Stimulated activated naive CD8-positive, alpha-beta T cell treated with anti-CD3 and anti-CD28 coated beads, Interleukin-15, amount 100 ng/mL, for 72 hours (primary cell): ENCODE measurements at regions not wholly inside any gene's neighbourhood (a gene's known extent, or its start where the extent isn't known, plus 50 kb on each side); places are given as distances from the start of the nearest gene placed in this dataset.

Source experiments
- ATAC-seq: fragments of 150-1000 bp; cut with Tn5 transposase; 2 replicates; pipeline ENCODE4 v1.10.0; 2021; ENCODE audit warnings: mild to moderate bottlenecking, moderate library complexity
- DNase-seq, 2 donors: peaks; one replicate each; pipeline ENCODE4 v3.0.0; 2021 to 2022
- H3K27ac Mint-ChIP-seq, 2 donors: one replicate each; pipeline ENCODE4 v1.8.0; 2022; ENCODE audit warnings: mild to moderate bottlenecking in 2 of 2, mixed read lengths in 2 of 2, moderate library complexity in 2 of 2
- H3K27me3 Mint-ChIP-seq: one replicate; pipeline ENCODE4 v1.8.0; 2022; ENCODE audit warnings: mixed read lengths
- H3K4me1 Mint-ChIP-seq: one replicate; pipeline ENCODE4 v1.8.0; 2022; ENCODE audit warnings: mild to moderate bottlenecking, mixed read lengths
- H3K4me3 Mint-ChIP-seq, 2 donors: one replicate each; pipeline ENCODE4 v1.8.0; 2022; ENCODE audit warnings: mild to moderate bottlenecking in 2 of 2, mixed read lengths in 2 of 2, moderate library complexity in 1 of 2
- H3K9me3 Mint-ChIP-seq, 2 donors: one replicate each; pipeline ENCODE4 v1.8.0; 2022; ENCODE audit warnings: mixed read lengths in 2 of 2

GRCh38 chr11:44402466-44403075 lies 92.6 kb upstream of the ALX4 start:
- ATAC-seq (no peak), DNase-seq (no peak)
- H3K4me1 Mint-ChIP-seq = no peaks in the 10 kb centered on the region
- peaks cover 20% of the 10 kb centered on the region for H3K27me3 Mint-ChIP-seq
- no peak overlapping the region for H3K4me3 Mint-ChIP-seq
- H3K27ac Mint-ChIP-seq = peak overlapping the region in 1 of 2 donors; percentile 14
- H3K9me3 Mint-ChIP-seq = no peaks in the 10 kb centered on the region

- Mint-ChIP-seq H3K4me3 (no peak overlapping the region), H3K4me1 (no peaks in the 10 kb centered on the region), H3K9me3 (no peaks in the 10 kb centered on the region), H3K27ac (no peak overlapping the region), H3K27me3 (peaks cover 20% of the 10 kb centered on the region)
- no peak for DNase-seq
- ATAC-seq = no peak
Observed at GRCh38 chr11:44403176-44403575, 93.2 kb upstream of the ALX4 start.

GRCh38 chr11:44403587-44404273 lies 93.8 kb upstream of the ALX4 start:
- no peak for DNase-seq
- peaks cover 26% of the 10 kb centered on the region for H3K27me3 Mint-ChIP-seq
- H3K4me3 Mint-ChIP-seq = no peak overlapping the region
- no peaks in the 10 kb centered on the region for H3K4me1 Mint-ChIP-seq
- no peak overlapping the region for H3K27ac Mint-ChIP-seq
- no peaks in the 10 kb centered on the region for H3K9me3 Mint-ChIP-seq
- no peak for ATAC-seq

- H3K9me3 Mint-ChIP-seq = no peaks in the 10 kb centered on the region
- no peak overlapping the region for H3K4me3 Mint-ChIP-seq
- no peak for ATAC-seq
- no peak overlapping the region for H3K27ac Mint-ChIP-seq
- peaks cover 26% of the 10 kb centered on the region for H3K27me3 Mint-ChIP-seq
- no peaks in the 10 kb centered on the region for H3K4me1 Mint-ChIP-seq
- DNase-seq = no peak
Observed at GRCh38 chr11:44404301-44404700, 94.4 kb upstream of the ALX4 start.

GRCh38 chr11:44404736-44405395 lies 94.9 kb upstream of the ALX4 start:
- Mint-ChIP-seq H3K27ac (no peak overlapping the region), H3K4me3 (no peak overlapping the region), H3K27me3 (peaks cover 28% of the 10 kb centered on the region), H3K9me3 (no peaks in the 10 kb centered on the region), H3K4me1 (no peaks in the 10 kb centered on the region)
- ATAC-seq (no peak), DNase-seq (no peak)

- Mint-ChIP-seq H3K27me3 (peaks cover 51% of the 10 kb centered on the region), H3K27ac (no peak overlapping the region), H3K9me3 (peaks cover 6 to 18% of the 10 kb centered on the region in 2 donors), H3K4me3 (no peak overlapping the region), H3K4me1 (no peaks in the 10 kb centered on the region)
- no peak for ATAC-seq
- DNase-seq = no peak
Observed at GRCh38 chr11:44407211-44407996, 97.5 kb upstream of the ALX4 start.

GRCh38 chr11:44408141-44408540 lies 98.2 kb upstream of the ALX4 start:
- H3K4me1 Mint-ChIP-seq = no peaks in the 10 kb centered on the region
- H3K9me3 Mint-ChIP-seq = peaks cover 6 to 18% of the 10 kb centered on the region in 2 donors
- ATAC-seq (no peak), DNase-seq (no peak)
- no peak overlapping the region for H3K27ac Mint-ChIP-seq
- no peak overlapping the region for H3K4me3 Mint-ChIP-seq
- peaks cover 47% of the 10 kb centered on the region for H3K27me3 Mint-ChIP-seq

GRCh38 chr11:44408711-44409470 lies 99.0 kb upstream of the ALX4 start:
- Mint-ChIP-seq H3K27me3 (peaks cover 48% of the 10 kb centered on the region), H3K4me3 (no peak overlapping the region), H3K9me3 (peaks cover 6 to 18% of the 10 kb centered on the region in 2 donors)

GRCh38 chr11:44409558-44410236 lies 99.8 kb upstream of the ALX4 start:
- no peaks in the 10 kb centered on the region for H3K4me1 Mint-ChIP-seq
- H3K9me3 Mint-ChIP-seq = peaks cover 6 to 18% of the 10 kb centered on the region in 2 donors
- no peak overlapping the region for H3K27ac Mint-ChIP-seq
- DNase-seq = no peak
- H3K4me3 Mint-ChIP-seq = no peak overlapping the region
- no peak for ATAC-seq
- H3K27me3 Mint-ChIP-seq = peaks cover 56% of the 10 kb centered on the region

More at GRCh38 chr11:44408711-44409470, 99.0 kb upstream of the ALX4 start:
- Mint-ChIP-seq H3K4me1 (no peaks in the 10 kb centered on the region), H3K27ac (no peak overlapping the region)
- no peak for DNase-seq
- ATAC-seq = no peak

- H3K4me1 Mint-ChIP-seq = no peaks in the 10 kb centered on the region
- H3K9me3 Mint-ChIP-seq = peaks cover 0 to 6% of the 10 kb centered on the region in 2 donors
- ATAC-seq = no peak
- DNase-seq = no peak
- peaks cover 45% of the 10 kb centered on the region for H3K27me3 Mint-ChIP-seq
- no peak overlapping the region for H3K4me3 Mint-ChIP-seq
- H3K27ac Mint-ChIP-seq = no peak overlapping the region
Observed at GRCh38 chr11:44416776-44417175, 106.8 kb upstream of the ALX4 start.

- no peaks in the 10 kb centered on the region for H3K4me1 Mint-ChIP-seq
- H3K27ac Mint-ChIP-seq = no peak overlapping the region
- DNase-seq = no peak
- no peak overlapping the region for H3K4me3 Mint-ChIP-seq
- peaks cover 37% of the 10 kb centered on the region for H3K27me3 Mint-ChIP-seq
- no peak for ATAC-seq
- H3K9me3 Mint-ChIP-seq = no peaks in the 10 kb centered on the region
Observed at GRCh38 chr11:44417731-44418455, 108.0 kb upstream of the ALX4 start.

- H3K4me1 Mint-ChIP-seq = no peaks in the 10 kb centered on the region
- H3K27me3 Mint-ChIP-seq = peaks cover 42% of the 10 kb centered on the region
- DNase-seq = no peak
- no peak overlapping the region for H3K4me3 Mint-ChIP-seq
- H3K9me3 Mint-ChIP-seq = no peaks in the 10 kb centered on the region
- no peak for ATAC-seq
- H3K27ac Mint-ChIP-seq = no peak overlapping the region
Observed at GRCh38 chr11:44418456-44418830, 108.5 kb upstream of the ALX4 start.

GRCh38 chr11:44421090-44421675 lies 111.2 kb upstream of the ALX4 start:
- peak overlapping the region in 1 of 2 donors; percentile 67 for H3K27ac Mint-ChIP-seq
- no peaks in the 10 kb centered on the region for H3K9me3 Mint-ChIP-seq
- ATAC-seq (no peak), DNase-seq (no peak)
- H3K4me3 Mint-ChIP-seq = no peak overlapping the region
- peaks cover 36% of the 10 kb centered on the region for H3K27me3 Mint-ChIP-seq
- no peaks in the 10 kb centered on the region for H3K4me1 Mint-ChIP-seq

GRCh38 chr11:44423289-44423688 lies 113.3 kb upstream of the ALX4 start:
- H3K4me1 Mint-ChIP-seq = no peaks in the 10 kb centered on the region
- H3K27ac Mint-ChIP-seq = no peak overlapping the region
- no peak for DNase-seq
- H3K4me3 Mint-ChIP-seq = no peak overlapping the region
- ATAC-seq = no peak
- peaks cover 44% of the 10 kb centered on the region for H3K27me3 Mint-ChIP-seq
- no peaks in the 10 kb centered on the region for H3K9me3 Mint-ChIP-seq
